Fibroblast of villous mesenchyme (primary cell): ENCODE measurements at regions not wholly inside any gene's neighbourhood (a gene's known extent, or its start where the extent isn't known, plus 50 kb on each side); places are given as distances from the start of the nearest gene placed in this dataset.

Experiments used
- DNase-seq: peaks from one replicate; pipeline ENCODE4 v3.0.0-alpha.2; 2010; ENCODE audit warnings: low read depth
- H3K4me3 ChIP-seq: 2 replicates; pipeline ENCODE4 v1.5.1; 2011; ENCODE audit warnings: low read depth, mild to moderate bottlenecking, low read length
- TF ChIP-seq, protein P1 (sequence below): IDR thresholded peaks from 2 replicates; pipeline ENCODE4 v1.5.1; 2012; ENCODE audit warnings: low read depth, mild to moderate bottlenecking, low read length; ENCODE audit not compliant: insufficient read depth

DNA sequence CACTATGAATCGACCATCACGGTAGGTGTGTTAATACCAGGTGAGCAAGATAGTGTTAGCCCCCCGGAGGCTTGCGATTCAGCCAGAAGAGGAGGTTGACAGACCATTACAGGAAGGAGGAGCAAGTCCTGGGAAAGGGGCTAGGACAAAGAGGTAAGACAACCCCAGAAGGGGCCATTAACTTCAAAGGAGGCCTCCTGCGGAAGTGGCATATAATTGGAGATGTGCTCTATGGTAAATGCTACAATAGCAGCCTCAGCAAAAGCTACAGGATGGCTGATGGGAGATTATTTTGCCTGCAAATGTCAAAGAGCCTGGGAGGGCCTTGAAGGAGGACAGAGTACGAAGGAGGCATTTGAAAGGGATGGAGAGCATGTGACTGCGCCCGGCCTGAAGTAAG is 108.6 kb upstream of the CITED2 start:
- DNase-seq, result no peak
- TF ChIP-seq, protein P1, sequence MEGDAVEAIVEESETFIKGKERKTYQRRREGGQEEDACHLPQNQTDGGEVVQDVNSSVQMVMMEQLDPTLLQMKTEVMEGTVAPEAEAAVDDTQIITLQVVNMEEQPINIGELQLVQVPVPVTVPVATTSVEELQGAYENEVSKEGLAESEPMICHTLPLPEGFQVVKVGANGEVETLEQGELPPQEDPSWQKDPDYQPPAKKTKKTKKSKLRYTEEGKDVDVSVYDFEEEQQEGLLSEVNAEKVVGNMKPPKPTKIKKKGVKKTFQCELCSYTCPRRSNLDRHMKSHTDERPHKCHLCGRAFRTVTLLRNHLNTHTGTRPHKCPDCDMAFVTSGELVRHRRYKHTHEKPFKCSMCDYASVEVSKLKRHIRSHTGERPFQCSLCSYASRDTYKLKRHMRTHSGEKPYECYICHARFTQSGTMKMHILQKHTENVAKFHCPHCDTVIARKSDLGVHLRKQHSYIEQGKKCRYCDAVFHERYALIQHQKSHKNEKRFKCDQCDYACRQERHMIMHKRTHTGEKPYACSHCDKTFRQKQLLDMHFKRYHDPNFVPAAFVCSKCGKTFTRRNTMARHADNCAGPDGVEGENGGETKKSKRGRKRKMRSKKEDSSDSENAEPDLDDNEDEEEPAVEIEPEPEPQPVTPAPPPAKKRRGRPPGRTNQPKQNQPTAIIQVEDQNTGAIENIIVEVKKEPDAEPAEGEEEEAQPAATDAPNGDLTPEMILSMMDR, result no peak
- no peak overlapping the region for H3K4me3 ChIP-seq

DNA sequence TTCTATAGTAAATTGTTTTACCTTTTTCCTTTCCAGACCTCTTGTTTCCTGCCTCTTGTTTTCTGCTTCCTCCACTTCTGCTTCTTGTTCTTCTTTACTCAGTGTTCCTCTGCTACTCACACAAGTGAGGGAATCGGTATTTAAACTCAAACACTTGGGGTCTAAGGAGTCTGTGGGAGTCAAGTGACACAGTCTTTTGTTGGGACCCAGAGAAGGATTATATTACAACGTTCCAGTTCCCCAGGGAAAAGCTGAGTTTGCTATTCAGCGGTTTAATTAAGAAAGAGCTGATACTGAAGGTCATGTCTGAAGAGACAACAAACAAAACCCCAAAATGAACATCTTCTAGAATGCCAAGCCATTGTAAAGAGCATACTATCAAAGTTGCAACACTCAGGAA is 107.8 kb upstream of the CITED2 start:
- peak; percentile 73 for DNase-seq
- TF ChIP-seq, protein P1, result no peak
- no peak overlapping the region for H3K4me3 ChIP-seq

DNA sequence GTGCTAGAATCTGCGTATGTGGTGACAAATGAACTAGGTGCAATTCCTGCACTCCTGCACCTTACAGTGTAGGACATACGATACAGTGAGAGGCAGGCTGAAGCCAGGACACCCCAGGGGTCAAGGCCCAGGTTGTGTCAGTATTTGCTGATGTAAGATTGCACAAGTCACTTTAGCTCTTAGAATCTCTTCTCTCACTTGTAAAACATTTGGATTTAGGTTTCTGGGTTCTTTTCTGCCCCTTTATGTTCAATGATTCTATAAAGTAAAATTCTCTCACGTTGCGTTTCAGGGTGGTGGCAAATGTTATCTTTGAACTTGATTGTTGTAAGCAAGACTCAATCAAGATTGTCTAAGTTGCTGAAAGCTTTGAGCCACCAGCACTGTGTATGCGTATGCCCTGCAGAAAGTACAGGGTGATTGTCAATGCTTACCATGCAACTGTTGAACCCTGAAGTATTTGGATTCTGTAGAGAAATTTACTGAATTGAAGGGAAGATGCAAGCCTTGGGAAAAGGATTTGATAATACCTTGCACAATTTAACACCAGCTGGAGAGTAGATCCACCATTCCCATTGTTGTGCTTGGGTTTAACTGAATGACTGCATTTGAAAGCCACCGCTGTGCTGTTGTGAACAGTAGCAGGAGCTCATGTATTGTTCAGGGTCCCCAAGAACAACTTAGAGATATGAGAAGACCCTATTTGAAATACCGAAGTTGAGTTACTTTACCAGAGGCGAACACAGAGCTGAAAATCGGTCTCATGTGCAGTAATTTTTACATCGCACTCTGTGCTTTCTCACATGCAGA is 106.1 kb upstream of the CITED2 start:
- H3K4me3 ChIP-seq, result no peak overlapping the region
- DNase-seq, result peak; percentile 43
- TF ChIP-seq, protein P1, result no peak

DNA sequence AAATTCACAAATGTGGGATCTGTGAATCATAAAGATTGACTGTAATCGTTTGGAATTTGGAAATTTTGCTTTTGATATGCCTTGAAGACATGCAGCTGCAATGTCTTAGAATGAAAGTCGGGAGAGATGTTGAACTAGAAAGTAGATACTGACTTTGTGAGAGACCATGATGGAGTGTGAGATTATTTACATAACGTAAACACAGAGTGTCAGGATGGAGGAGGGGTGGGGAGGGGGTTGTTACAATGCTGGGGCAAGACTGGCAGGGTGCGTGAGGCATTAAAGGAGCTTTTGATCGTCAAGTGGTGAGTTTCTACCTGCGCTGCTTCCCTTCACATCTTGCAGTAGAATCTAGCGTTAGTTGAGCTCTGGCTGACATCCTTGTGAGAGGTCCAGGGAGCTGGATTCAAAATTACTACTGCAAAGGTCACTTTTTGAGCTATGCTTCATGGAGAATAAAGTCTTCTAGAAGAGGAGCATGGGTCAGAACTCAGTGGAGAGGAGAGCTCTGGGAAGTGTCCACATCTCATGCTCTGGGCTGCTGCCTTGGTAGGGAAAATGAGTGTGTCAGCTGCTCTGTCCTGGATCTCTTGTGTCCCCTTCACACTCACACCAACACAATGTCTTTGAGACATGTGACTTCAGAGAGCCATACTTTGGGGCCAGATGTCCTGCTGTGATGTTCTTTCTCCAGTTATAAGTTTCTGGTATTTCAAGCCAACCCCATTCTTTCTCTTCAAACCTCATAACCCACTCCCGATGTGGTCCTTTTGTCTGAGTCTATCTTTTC is 105.2 kb upstream of the CITED2 start:
- no peak overlapping the region for H3K4me3 ChIP-seq
- TF ChIP-seq, protein P1, result no peak
- no peak for DNase-seq

DNA sequence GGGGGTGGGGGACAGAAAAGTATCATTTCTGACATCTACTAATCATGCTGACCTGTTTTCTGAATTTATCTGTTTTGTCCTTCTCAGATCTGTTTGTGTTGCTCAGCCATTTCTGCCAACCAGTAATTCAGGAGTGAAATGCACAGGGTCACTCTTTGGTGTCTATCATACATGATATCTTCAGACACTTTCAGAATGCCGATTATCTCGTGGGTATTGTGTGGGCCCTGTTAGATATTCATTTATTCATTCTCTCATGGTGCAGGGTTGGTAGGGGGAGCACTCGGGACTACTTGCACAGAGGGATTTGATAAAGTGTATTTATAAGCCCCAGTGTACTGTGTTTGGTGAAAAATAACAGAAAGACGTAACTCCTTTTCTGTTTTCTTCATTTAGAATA is 101.2 kb upstream of the CITED2 start:
- TF ChIP-seq, protein P1, result no peak
- no peak overlapping the region for H3K4me3 ChIP-seq
- no peak for DNase-seq

DNA sequence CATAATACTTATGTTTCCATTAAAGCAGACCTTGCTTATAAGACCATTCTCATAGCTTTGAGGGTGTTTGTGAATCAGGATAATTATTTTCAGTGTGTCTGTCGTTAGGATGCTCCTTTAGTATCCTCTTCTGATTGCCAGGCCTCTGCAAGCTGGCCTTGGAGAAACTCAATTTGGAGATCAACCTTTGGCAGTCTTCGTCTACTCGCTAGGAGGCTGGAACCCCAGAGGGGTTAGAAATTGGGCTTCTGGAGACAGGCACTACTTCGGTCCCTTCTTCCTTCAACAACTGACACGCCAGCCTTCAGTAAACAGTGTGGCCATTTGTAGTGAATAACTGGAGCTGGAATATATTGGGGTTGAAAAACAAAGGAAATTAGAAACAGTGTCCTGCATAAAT is 100.8 kb upstream of the CITED2 start:
- TF ChIP-seq, protein P1, result no peak
- DNase-seq, result no peak
- no peak overlapping the region for H3K4me3 ChIP-seq
